HEK293 (cell line): ENCODE measurements at regions not wholly inside any gene's neighbourhood (a gene's known extent, or its start where the extent isn't known, plus 50 kb on each side); places are given as distances from the start of the nearest gene placed in this dataset.

Experiments
- CTCF ChIA-PET: fragments of 350-600 bp; formaldehyde crosslinking; extraction: SDS; loops from one replicate; lab custom pipeline; 2021; ENCODE audit warnings: antibody characterized with exemption; lab: Yijun Ruan, JAX
- POLR2A ChIA-PET: fragments of 300-600 bp; formaldehyde crosslinking; extraction: SDS; loops from one replicate; lab custom pipeline; 2020; ENCODE audit warnings: antibody characterized with exemption, inconsistent platforms; lab: Yijun Ruan, JAX
- H3K27ac ChIP-seq: fragments of 200-500 bp; sonication (Bioruptor generic); 2 replicates; pipeline ENCODE4 v1.5.1; 2014; ENCODE audit warnings: low read depth, low read length, control low read depth, inconsistent platforms; ENCODE audit errors: extremely low read depth
- H3K36me3 ChIP-seq, 2 experiments: fragments of 200-500 bp in 1 of 2; sonication (Bioruptor generic) in 1 of 2; 1 replicate in 1 of 2; 2 replicates in 1 of 2; pipeline ENCODE4 v1.5.1; 2014 to 2017; ENCODE audit warnings: inconsistent platforms in 2 of 2, low read length in 2 of 2; ENCODE audit not compliant: control insufficient read depth in 2 of 2, insufficient read depth in 1 of 2
- H3K4me1 ChIP-seq: fragments of 200-500 bp; sonication (Bioruptor generic); 2 replicates; pipeline ENCODE4 v1.5.1; 2014; ENCODE audit warnings: mild to moderate bottlenecking, low read length, inconsistent platforms; ENCODE audit not compliant: control insufficient read depth, insufficient read depth
- H3K4me3 ChIP-seq: 2 replicates; pipeline ENCODE4 v1.5.1; 2011; ENCODE audit warnings: low read depth, mild to moderate bottlenecking, control low read depth, low read length, moderate library complexity
- H3K9me3 ChIP-seq: fragments of 200-500 bp; sonication (Bioruptor generic); 2 replicates; pipeline ENCODE4 v1.5.1; 2014; ENCODE audit warnings: low read depth, low read length, inconsistent platforms; ENCODE audit not compliant: control insufficient read depth, insufficient read depth
- KLF8 ChIP-seq: fragments of 450-650 bp; formaldehyde crosslinking; IDR thresholded peaks from 2 replicates; pipeline ENCODE4 v1.5.1; 2016; ENCODE audit warnings: missing biosample characterization, missing genetic modification characterization
- ZFP69B ChIP-seq: fragments of 450-650 bp; formaldehyde crosslinking; IDR thresholded peaks from 2 replicates; pipeline ENCODE4 v1.5.1; 2016; ENCODE audit warnings: missing biosample characterization, missing genetic modification characterization
- ZNF157 ChIP-seq: fragments of 450-650 bp; formaldehyde crosslinking; IDR thresholded peaks from 2 replicates; pipeline ENCODE4 v1.5.1; 2016; ENCODE audit warnings: missing biosample characterization, missing genetic modification characterization
- ZNF184 ChIP-seq: fragments of 450-650 bp; IDR thresholded peaks from 2 replicates; pipeline ENCODE4 v1.5.1; 2018; ENCODE audit warnings: missing biosample characterization, mild to moderate bottlenecking, missing genetic modification characterization
- ZNF221 ChIP-seq: fragments of 450-650 bp; formaldehyde crosslinking; IDR thresholded peaks from 2 replicates; pipeline ENCODE4 v1.5.1; 2017; ENCODE audit warnings: missing biosample characterization, missing genetic modification characterization, borderline replicate concordance
- ZNF223 ChIP-seq: fragments of 450-650 bp; formaldehyde crosslinking; IDR thresholded peaks from 2 replicates; pipeline ENCODE4 v1.5.1; 2016; ENCODE audit warnings: missing biosample characterization, missing genetic modification characterization
- ZNF292 ChIP-seq: fragments of 450-650 bp; formaldehyde crosslinking; IDR thresholded peaks from 2 replicates; pipeline ENCODE4 v1.5.1; 2016; ENCODE audit warnings: low read depth, missing biosample characterization, missing genetic modification characterization, borderline replicate concordance
- ZNF335 ChIP-seq: fragments of 450-650 bp; formaldehyde crosslinking; conservative IDR thresholded peaks from 2 replicates; pipeline ENCODE4 v1.5.1; 2016; ENCODE audit warnings: missing biosample characterization, missing genetic modification characterization
- ZNF416 ChIP-seq: fragments of 450-650 bp; formaldehyde crosslinking; IDR thresholded peaks from 2 replicates; pipeline ENCODE4 v1.5.1; 2016; ENCODE audit warnings: missing biosample characterization, missing genetic modification characterization
- ZNF433 ChIP-seq: fragments of 450-650 bp; formaldehyde crosslinking; IDR thresholded peaks from 2 replicates; pipeline ENCODE4 v1.5.1; 2016; ENCODE audit warnings: missing biosample characterization, missing genetic modification characterization, low read depth
- ZNF514 ChIP-seq: fragments of 450-650 bp; formaldehyde crosslinking; IDR thresholded peaks from 2 replicates; pipeline ENCODE4 v1.5.1; 2016; ENCODE audit warnings: missing biosample characterization, missing genetic modification characterization
- ZNF558 ChIP-seq: fragments of 450-650 bp; formaldehyde crosslinking; IDR thresholded peaks from 2 replicates; pipeline ENCODE4 v1.5.1; 2016; ENCODE audit warnings: missing biosample characterization, missing genetic modification characterization
- ZNF704 ChIP-seq: fragments of 450-650 bp; formaldehyde crosslinking; IDR thresholded peaks from 2 replicates; pipeline ENCODE4 v1.5.1; 2016; ENCODE audit warnings: missing biosample characterization, missing genetic modification characterization
- ZNF707 ChIP-seq: fragments of 450-650 bp; formaldehyde crosslinking; IDR thresholded peaks from 2 replicates; pipeline ENCODE4 v1.5.1; 2016; ENCODE audit warnings: missing biosample characterization, missing genetic modification characterization
- ZNF837 ChIP-seq: fragments of 450-650 bp; formaldehyde crosslinking; IDR thresholded peaks from 2 replicates; pipeline ENCODE4 v1.5.1; 2016; ENCODE audit warnings: missing biosample characterization, missing genetic modification characterization
- TF ChIP-seq, protein P1 (sequence below): fragments of 450-650 bp; formaldehyde crosslinking; IDR thresholded peaks from 2 replicates; pipeline ENCODE4 v1.5.1; 2016; ENCODE audit warnings: missing biosample characterization, missing genetic modification characterization
- TF ChIP-seq, protein P2 (sequence below): fragments of 450-650 bp; formaldehyde crosslinking; IDR thresholded peaks from 2 replicates; pipeline ENCODE4 v1.5.1; 2016; ENCODE audit warnings: missing biosample characterization, missing genetic modification characterization
- TF ChIP-seq, protein P3 (sequence below): fragments of 450-650 bp; formaldehyde crosslinking; IDR thresholded peaks from 2 replicates; pipeline ENCODE4 v1.5.1; 2016; ENCODE audit warnings: missing biosample characterization, missing genetic modification characterization
- TF ChIP-seq, protein P4 (sequence below): fragments of 450-650 bp; IDR thresholded peaks from 2 replicates; pipeline ENCODE4 v1.5.1; 2018; ENCODE audit warnings: missing biosample characterization, mild to moderate bottlenecking, missing genetic modification characterization

- CTCF ChIA-PET = no interaction called here
- Histone ChIP-seq H3K9me3 (no peaks in the 10 kb centered on the region), H3K4me3 (no peak overlapping the region), H3K4me1 (no peaks in the 10 kb centered on the region), H3K27ac (no peak overlapping the region), H3K36me3 (no peaks in the 10 kb centered on the region)
- TF ChIP-seq ZNF707 (no peak), ZNF433 (tag by site-specific recombination) (no peak), ZNF704 (tag by site-specific recombination) (no peak)
- POLR2A ChIA-PET = no interaction called here
Measured at GRCh38 chr17:73889439-73889838, 245.2 kb upstream of the SDK2 start.

DNA sequence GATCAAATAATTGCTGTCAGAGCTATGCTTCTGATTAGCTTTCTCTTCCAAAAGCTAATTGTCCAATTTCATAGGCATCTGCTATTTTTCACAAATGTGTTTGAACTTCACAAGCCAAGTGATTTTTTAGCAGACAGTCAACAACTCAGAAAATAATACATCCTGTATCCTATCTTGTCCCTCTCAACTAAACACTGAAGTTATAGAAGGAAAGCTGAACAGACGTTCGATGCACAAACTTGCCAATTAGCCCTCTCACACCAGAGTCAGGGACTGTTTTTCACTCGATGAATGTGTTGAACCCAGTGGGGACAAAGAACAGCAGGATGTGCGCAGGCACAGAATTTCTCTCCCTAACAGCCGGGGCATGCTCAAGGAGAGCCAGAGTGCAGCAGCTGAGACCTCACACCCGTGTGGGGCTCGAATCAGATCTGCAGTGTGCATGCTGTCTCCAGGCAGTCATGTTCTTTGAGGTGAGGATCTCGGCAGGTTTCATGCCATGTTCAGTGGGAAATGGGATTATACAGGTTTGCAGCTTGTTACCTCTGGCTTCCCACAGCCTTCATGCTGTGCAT is 246.7 kb upstream of the SDK2 start:
- TF ChIP-seq KLF8 (tag by site-specific recombination) = no peak
- TF ChIP-seq ZNF558 = no peak
- TF ChIP-seq ZNF416 (tag by site-specific recombination) = no peak
- TF ChIP-seq, protein P1, sequence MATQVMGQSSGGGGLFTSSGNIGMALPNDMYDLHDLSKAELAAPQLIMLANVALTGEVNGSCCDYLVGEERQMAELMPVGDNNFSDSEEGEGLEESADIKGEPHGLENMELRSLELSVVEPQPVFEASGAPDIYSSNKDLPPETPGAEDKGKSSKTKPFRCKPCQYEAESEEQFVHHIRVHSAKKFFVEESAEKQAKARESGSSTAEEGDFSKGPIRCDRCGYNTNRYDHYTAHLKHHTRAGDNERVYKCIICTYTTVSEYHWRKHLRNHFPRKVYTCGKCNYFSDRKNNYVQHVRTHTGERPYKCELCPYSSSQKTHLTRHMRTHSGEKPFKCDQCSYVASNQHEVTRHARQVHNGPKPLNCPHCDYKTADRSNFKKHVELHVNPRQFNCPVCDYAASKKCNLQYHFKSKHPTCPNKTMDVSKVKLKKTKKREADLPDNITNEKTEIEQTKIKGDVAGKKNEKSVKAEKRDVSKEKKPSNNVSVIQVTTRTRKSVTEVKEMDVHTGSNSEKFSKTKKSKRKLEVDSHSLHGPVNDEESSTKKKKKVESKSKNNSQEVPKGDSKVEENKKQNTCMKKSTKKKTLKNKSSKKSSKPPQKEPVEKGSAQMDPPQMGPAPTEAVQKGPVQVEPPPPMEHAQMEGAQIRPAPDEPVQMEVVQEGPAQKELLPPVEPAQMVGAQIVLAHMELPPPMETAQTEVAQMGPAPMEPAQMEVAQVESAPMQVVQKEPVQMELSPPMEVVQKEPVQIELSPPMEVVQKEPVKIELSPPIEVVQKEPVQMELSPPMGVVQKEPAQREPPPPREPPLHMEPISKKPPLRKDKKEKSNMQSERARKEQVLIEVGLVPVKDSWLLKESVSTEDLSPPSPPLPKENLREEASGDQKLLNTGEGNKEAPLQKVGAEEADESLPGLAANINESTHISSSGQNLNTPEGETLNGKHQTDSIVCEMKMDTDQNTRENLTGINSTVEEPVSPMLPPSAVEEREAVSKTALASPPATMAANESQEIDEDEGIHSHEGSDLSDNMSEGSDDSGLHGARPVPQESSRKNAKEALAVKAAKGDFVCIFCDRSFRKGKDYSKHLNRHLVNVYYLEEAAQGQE (tag by site-specific recombination) = no peak
- TF ChIP-seq ZNF514 (tag by site-specific recombination) = no peak
- no peak for TF ChIP-seq ZNF837 (tag by site-specific recombination)
- TF ChIP-seq ZFP69B (tag by site-specific recombination) = no peak
- ChIA-PET CTCF (interaction anchor here (0.6 to 0.8 kb wide), 2 partner anchors 19 to 241 kb away, joined by 3 read pairs; no protein-coding TSS in a partner anchor), POLR2A (no interaction called here)

GRCh38 chr17:73895157-73895556 is 250.9 kb upstream of the SDK2 start:
- Histone ChIP-seq H3K27ac (no peak overlapping the region), H3K9me3 (no peaks in the 10 kb centered on the region), H3K4me3 (no peak overlapping the region), H3K36me3 (no peaks in the 10 kb centered on the region)
- ChIA-PET CTCF (no interaction called here), POLR2A (no interaction called here)
- no peak for TF ChIP-seq ZNF223 (tag by site-specific recombination)
- no peak for TF ChIP-seq ZNF184 (tag by site-specific recombination)
- TF ChIP-seq, all 188 proteins: peak for 0
- no peaks in the 10 kb centered on the region for H3K4me1 ChIP-seq

More for the DNA sequence above, 246.7 kb upstream of the SDK2 start:
- H3K36me3 ChIP-seq = no peaks in the 10 kb centered on the region
- H3K4me1 ChIP-seq = no peaks in the 10 kb centered on the region
- no peak overlapping the region for H3K4me3 ChIP-seq
- H3K9me3 ChIP-seq = no peaks in the 10 kb centered on the region
- no peak overlapping the region for H3K27ac ChIP-seq

GRCh38 chr17:73896966-73897365 is 252.7 kb upstream of the SDK2 start:
- Histone ChIP-seq H3K4me3 (no peak overlapping the region), H3K4me1 (no peaks in the 10 kb centered on the region), H3K27ac (no peak overlapping the region), H3K9me3 (no peaks in the 10 kb centered on the region), H3K36me3 (no peaks in the 10 kb centered on the region)
- ChIA-PET CTCF (interaction anchor here (0.6 to 0.7 kb wide), 3 partner anchors 301 to 918 kb away, joined by 3 to 4 read pairs (median 3); no protein-coding TSS in a partner anchor), POLR2A (no interaction called here)
- TF ChIP-seq, protein P2, sequence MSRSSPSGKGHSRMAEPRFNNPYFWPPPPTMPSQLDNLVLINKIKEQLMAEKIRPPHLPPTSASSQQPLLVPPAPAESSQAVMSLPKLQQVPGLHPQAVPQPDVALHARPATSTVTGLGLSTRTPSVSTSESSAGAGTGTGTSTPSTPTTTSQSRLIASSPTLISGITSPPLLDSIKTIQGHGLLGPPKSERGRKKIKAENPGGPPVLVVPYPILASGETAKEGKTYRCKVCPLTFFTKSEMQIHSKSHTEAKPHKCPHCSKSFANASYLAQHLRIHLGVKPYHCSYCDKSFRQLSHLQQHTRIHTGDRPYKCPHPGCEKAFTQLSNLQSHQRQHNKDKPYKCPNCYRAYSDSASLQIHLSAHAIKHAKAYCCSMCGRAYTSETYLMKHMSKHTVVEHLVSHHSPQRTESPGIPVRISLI (tag by site-specific recombination) = no peak
- TF ChIP-seq ZNF292 (no peak), ZNF157 (tag by site-specific recombination) (no peak), ZNF335 (tag by site-specific recombination) (no peak), ZNF221 (tag by site-specific recombination) (no peak)
- TF ChIP-seq, protein P3, sequence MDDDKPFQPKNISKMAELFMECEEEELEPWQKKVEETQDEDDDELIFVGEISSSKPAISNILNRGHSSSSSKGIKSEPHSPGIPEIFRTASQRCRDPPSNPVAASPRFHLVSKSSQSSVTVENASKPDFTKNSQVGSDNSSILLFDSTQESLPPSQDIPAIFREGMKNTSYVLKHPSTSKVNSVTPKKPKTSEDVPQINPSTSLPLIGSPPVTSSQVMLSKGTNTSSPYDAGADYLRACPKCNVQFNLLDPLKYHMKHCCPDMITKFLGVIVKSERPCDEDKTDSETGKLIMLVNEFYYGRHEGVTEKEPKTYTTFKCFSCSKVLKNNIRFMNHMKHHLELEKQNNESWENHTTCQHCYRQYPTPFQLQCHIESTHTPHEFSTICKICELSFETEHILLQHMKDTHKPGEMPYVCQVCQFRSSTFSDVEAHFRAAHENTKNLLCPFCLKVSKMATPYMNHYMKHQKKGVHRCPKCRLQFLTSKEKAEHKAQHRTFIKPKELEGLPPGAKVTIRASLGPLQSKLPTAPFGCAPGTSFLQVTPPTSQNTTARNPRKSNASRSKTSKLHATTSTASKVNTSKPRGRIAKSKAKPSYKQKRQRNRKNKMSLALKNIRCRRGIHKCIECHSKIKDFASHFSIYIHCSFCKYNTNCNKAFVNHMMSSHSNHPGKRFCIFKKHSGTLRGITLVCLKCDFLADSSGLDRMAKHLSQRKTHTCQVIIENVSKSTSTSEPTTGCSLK (tag by site-specific recombination) = no peak
- TF ChIP-seq, protein P4, sequence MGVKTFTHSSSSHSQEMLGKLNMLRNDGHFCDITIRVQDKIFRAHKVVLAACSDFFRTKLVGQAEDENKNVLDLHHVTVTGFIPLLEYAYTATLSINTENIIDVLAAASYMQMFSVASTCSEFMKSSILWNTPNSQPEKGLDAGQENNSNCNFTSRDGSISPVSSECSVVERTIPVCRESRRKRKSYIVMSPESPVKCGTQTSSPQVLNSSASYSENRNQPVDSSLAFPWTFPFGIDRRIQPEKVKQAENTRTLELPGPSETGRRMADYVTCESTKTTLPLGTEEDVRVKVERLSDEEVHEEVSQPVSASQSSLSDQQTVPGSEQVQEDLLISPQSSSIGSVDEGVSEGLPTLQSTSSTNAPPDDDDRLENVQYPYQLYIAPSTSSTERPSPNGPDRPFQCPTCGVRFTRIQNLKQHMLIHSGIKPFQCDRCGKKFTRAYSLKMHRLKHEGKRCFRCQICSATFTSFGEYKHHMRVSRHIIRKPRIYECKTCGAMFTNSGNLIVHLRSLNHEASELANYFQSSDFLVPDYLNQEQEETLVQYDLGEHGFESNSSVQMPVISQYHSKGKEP (tag by site-specific recombination) = no peak
